Panc1 (cell line): ENCODE measurements at regions not wholly inside any gene's neighbourhood (a gene's known extent, or its start where the extent isn't known, plus 50 kb on each side); places are given as distances from the start of the nearest gene placed in this dataset.

Experiments used
- ATAC-seq: fragments of 200-7000 bp; cut with Tn5 transposase; 2 replicates; pipeline ENCODE4 v1.9.1; 2020; ENCODE audit warnings: mild to moderate bottlenecking, moderate library complexity
- BruUV-seq: library from RNA; stranded (reverse); fragments of 400-500 nt; replicated peaks from 2 replicates; lab custom pipeline; 2021; lab: Mats Ljungman, UMichigan
- CTCF ChIA-PET: fragments of 300-600 bp; sonication (Branson Sonifier 250); formaldehyde crosslinking; loops from one replicate; lab custom pipeline; 2022; ENCODE audit warnings: antibody characterized with exemption; lab: Charles Lee
- POLR2A ChIA-PET: fragments of 300-600 bp; sonication (Branson Sonifier 250); formaldehyde crosslinking; loops from one replicate; lab custom pipeline; 2022; ENCODE audit warnings: antibody characterized with exemption; lab: Charles Lee
- DNase-seq: peaks from one replicate; pipeline ENCODE4 v3.0.0-alpha.2; 2010; ENCODE audit warnings: low read depth, low spot score
- H3K27ac ChIP-seq: 2 replicates; pipeline ENCODE4 v1.5.1; 2011; ENCODE audit warnings: mild to moderate bottlenecking, low read length, inconsistent platforms
- H3K27me3 ChIP-seq: fragments of 200-500 bp; sonication (Bioruptor generic); 2 replicates; pipeline ENCODE4 v1.6.0; 2014; ENCODE audit warnings: low read length, inconsistent platforms; ENCODE audit not compliant: control insufficient read depth, insufficient read depth
- H3K36me3 ChIP-seq: fragments of 200-500 bp; sonication (Bioruptor generic); 2 replicates; pipeline ENCODE4 v1.5.1; 2014; ENCODE audit warnings: inconsistent platforms, mild to moderate bottlenecking, low read length, moderate library complexity; ENCODE audit not compliant: control insufficient read depth, insufficient read depth
- H3K4me1 ChIP-seq: 2 replicates; pipeline ENCODE4 v1.5.1; 2011; ENCODE audit warnings: inconsistent platforms, mild to moderate bottlenecking, low read length, moderate library complexity; ENCODE audit not compliant: control insufficient read depth, insufficient read depth
- H3K4me3 ChIP-seq, 2 experiments: 2 replicates each; pipeline ENCODE4 v1.5.1; 2011 to 2012; ENCODE audit warnings: low read depth in 2 of 2, low read length in 2 of 2, mild to moderate bottlenecking in 2 of 2, inconsistent platforms in 1 of 2, moderate library complexity in 1 of 2
- H3K9me3 ChIP-seq: fragments of 200-500 bp; sonication (Bioruptor generic); 2 replicates; pipeline ENCODE4 v1.5.1; 2014; ENCODE audit warnings: low read depth, mild to moderate bottlenecking, inconsistent platforms, low read length, moderate library complexity; ENCODE audit not compliant: control insufficient read depth, insufficient read depth
- CTCF ChIP-seq: fragments of 450-650 bp; IDR thresholded peaks from 2 replicates; pipeline ENCODE4 v1.5.1; 2017; ENCODE audit warnings: mild to moderate bottlenecking
- POLR2AphosphoS5 ChIP-seq: IDR thresholded peaks from 2 replicates; pipeline ENCODE4 v1.6.1; 2012; ENCODE audit warnings: mild to moderate bottlenecking, low read depth, low read length, moderate library complexity
- REST ChIP-seq, 2 experiments: IDR thresholded peaks; 2 replicates each; pipeline ENCODE4 v1.6.1; 2011 to 2012; ENCODE audit warnings: low read depth in 2 of 2, control low read depth in 1 of 2, low read length in 1 of 2, mild to moderate bottlenecking in 1 of 2, moderate library complexity in 1 of 2; ENCODE audit not compliant: insufficient read depth in 1 of 2
- SIN3A ChIP-seq: IDR thresholded peaks from 2 replicates; pipeline ENCODE4 v1.6.1; 2012; ENCODE audit warnings: low read depth, mild to moderate bottlenecking, low read length, moderate library complexity, borderline replicate concordance; ENCODE audit not compliant: insufficient read depth
- TCF7L2 ChIP-seq: IDR thresholded peaks from 2 replicates; pipeline ENCODE4 v1.6.1; 2011; ENCODE audit warnings: mild to moderate bottlenecking, low read depth, low read length, inconsistent platforms
- in situ Hi-C: cut with HindIII; loops from 2 replicates; pipeline ENCODE4 v1.10.0; 2016; ENCODE audit warnings: low sequenced_read_pairs, low pct_unique_long_range_greater_than_20kb
- intact Hi-C: fragments of 100-400 bp; cut with micrococcal nuclease; formaldehyde crosslinking; loops from one replicate; pipeline ENCODE4 v1.10.0; 2022; ENCODE audit not compliant: unreplicated experiment

- ATAC-seq, result no peak
- Histone ChIP-seq H3K4me1 (peaks cover 7% of the 10 kb centered on the region), H3K36me3 (no peaks in the 10 kb centered on the region), H3K9me3 (no peaks in the 10 kb centered on the region), H3K27me3 (no peaks in the 10 kb centered on the region), H3K27ac (no peak overlapping the region), H3K4me3 (no peak overlapping the region)
- TF ChIP-seq SIN3A (no peak), POLR2AphosphoS5 (no peak), CTCF (no peak), REST (IDR thresholded peaks at IDR 0.05; ENCODE audit: insufficient read depth in 1 of 2, low read depth in 2 of 2, low read length in 1 of 2) (no peak), TCF7L2 (no peak)
- ChIA-PET POLR2A (no interaction called here), CTCF (interaction anchor here (0.6 kb wide), 1 partner anchor 138 kb away, joined by 4 read pairs; no protein-coding TSS in a partner anchor)
- no peak for DNase-seq
- in situ Hi-C loops, result no loop called here
- BruUV-seq, result no TSS peak
- intact Hi-C loops, result no loop called here
Measured at GRCh38 chr6:110545081-110545872, 68.9 kb upstream of the SLC22A16 start.

GRCh38 chr6:110544472-110544871 is 68.1 kb upstream of the SLC22A16 start:
- ATAC-seq (no peak), DNase-seq (no peak)
- Histone ChIP-seq H3K4me1 (peaks cover 7% of the 10 kb centered on the region), H3K27ac (no peak overlapping the region), H3K27me3 (no peaks in the 10 kb centered on the region), H3K4me3 (no peak overlapping the region), H3K9me3 (no peaks in the 10 kb centered on the region), H3K36me3 (no peaks in the 10 kb centered on the region)
- ChIA-PET POLR2A (no interaction called here), CTCF (interaction anchor here (0.6 kb wide), 1 partner anchor 139 kb away, joined by 4 read pairs; no protein-coding TSS in a partner anchor)
- intact Hi-C loops, result no loop called here
- no TSS peak for BruUV-seq
- in situ Hi-C loops, result no loop called here
- TF ChIP-seq POLR2AphosphoS5 (no peak), REST (IDR thresholded peaks at IDR 0.05; ENCODE audit: insufficient read depth in 1 of 2, low read depth in 2 of 2, low read length in 1 of 2) (no peak), SIN3A (no peak), CTCF (no peak), TCF7L2 (no peak)
